ENCODE measurements at regions not wholly inside any gene's neighbourhood (a gene's known extent, or its start where the extent isn't known, plus 50 kb on each side); places are given as distances from the start of the nearest gene placed in this dataset.

DNA sequence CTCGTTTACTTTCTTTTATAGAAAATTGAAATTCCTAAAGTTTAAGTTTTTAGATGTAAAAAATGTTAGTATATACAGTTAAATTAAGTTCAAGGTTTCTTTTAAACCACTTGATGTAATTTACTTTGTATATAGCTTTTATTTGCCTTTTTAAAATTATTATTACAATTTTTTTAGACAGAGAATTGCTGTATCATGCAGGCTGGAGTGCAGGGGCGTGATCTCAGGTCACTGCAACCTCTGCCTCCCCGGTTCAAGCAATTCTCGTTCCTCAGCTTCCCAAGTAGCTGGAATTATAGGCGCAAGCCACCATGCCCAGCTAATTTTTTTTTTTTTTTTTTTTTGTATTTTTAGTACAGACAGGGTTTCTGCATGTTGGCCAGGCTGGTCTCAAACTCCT lies 75.0 kb downstream of the KCNRG start:
- TF ChIP-seq POLR2A (IDR thresholded peaks at IDR 0.05) = no peak
- TF ChIP-seq, protein P1, sequence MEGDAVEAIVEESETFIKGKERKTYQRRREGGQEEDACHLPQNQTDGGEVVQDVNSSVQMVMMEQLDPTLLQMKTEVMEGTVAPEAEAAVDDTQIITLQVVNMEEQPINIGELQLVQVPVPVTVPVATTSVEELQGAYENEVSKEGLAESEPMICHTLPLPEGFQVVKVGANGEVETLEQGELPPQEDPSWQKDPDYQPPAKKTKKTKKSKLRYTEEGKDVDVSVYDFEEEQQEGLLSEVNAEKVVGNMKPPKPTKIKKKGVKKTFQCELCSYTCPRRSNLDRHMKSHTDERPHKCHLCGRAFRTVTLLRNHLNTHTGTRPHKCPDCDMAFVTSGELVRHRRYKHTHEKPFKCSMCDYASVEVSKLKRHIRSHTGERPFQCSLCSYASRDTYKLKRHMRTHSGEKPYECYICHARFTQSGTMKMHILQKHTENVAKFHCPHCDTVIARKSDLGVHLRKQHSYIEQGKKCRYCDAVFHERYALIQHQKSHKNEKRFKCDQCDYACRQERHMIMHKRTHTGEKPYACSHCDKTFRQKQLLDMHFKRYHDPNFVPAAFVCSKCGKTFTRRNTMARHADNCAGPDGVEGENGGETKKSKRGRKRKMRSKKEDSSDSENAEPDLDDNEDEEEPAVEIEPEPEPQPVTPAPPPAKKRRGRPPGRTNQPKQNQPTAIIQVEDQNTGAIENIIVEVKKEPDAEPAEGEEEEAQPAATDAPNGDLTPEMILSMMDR (IDR thresholded peaks at IDR 0.05) = no peak
